K562 (cell line): ENCODE measurements at regions not wholly inside any gene's neighbourhood (a gene's known extent, or its start where the extent isn't known, plus 50 kb on each side); places are given as distances from the start of the nearest gene placed in this dataset.

ENCODE experiments used
- ATAC-seq: fragments of 200-7000 bp; cut with Tn5 transposase; 3 replicates; pipeline ENCODE4 v1.9.1; 2020; ENCODE audit warnings: moderate library complexity
- BruUV-seq: library from RNA; stranded (reverse); fragments of 400-500 nt; replicated peaks from 2 replicates; lab custom pipeline; 2021; lab: Mats Ljungman, UMichigan
- CTCF ChIA-PET: fragments of 300-600 bp; formaldehyde crosslinking; extraction: SDS; loops from one replicate; lab custom pipeline; 2021; ENCODE audit warnings: low intra/inter-chr PET ratio; lab: Yijun Ruan, JAX
- POLR2A ChIA-PET: fragments of 300-600, 350-650 bp; sonication (Branson Sonifier 250); formaldehyde crosslinking; extraction: SDS; loops from one replicate; lab custom pipeline; 2021; ENCODE audit warnings: antibody characterized with exemption, inconsistent platforms; lab: Yijun Ruan, JAX
- DNase-seq, 4 experiments: peaks; one replicate each; pipeline versions ENCODE4 v3.0.0 to v3.0.0-alpha.2; 2011 to 2018; ENCODE audit warnings: low spot score in 3 of 4, mixed read lengths in 3 of 4; ENCODE audit errors: extremely low read depth in 1 of 4
- FAIRE-seq: peaks from 2 replicates; lab custom pipeline; 2011; peaks lifted over from hg19 to GRCh38; lab: Jason Lieb, UNC
- H2AFZ ChIP-seq: 2 replicates; pipeline ENCODE4 v1.6.0; 2011; ENCODE audit warnings: low read depth, low read length, control low read depth, inconsistent platforms
- H3K27ac ChIP-seq: fragments of 200-600 bp; 3 replicates; pipeline ENCODE4 v1.8.0; 2011; ENCODE audit warnings: low read depth, mild to moderate bottlenecking, control low read depth, inconsistent platforms, low read length, moderate library complexity, mixed read lengths; ENCODE audit errors: extremely low read depth
- H3K27me3 ChIP-seq, 2 experiments: fragments of 300-600 bp in 1 of 2; 2 replicates in 1 of 2; 3 replicates in 1 of 2; pipeline versions ENCODE4 v1.6.0 to v1.8.0; 2011; ENCODE audit warnings: inconsistent platforms in 2 of 2, low read length in 2 of 2, mild to moderate bottlenecking in 1 of 2, mixed read lengths in 1 of 2, moderate library complexity in 1 of 2; ENCODE audit not compliant: control insufficient read depth in 2 of 2, insufficient read depth in 2 of 2
- H3K36me3 ChIP-seq: fragments of 300-600 bp; 3 replicates; pipeline ENCODE4 v1.8.0; 2011; ENCODE audit warnings: mild to moderate bottlenecking, low read length, inconsistent platforms; ENCODE audit not compliant: control insufficient read depth, insufficient read depth
- H3K4me1 ChIP-seq, 2 experiments: fragments of 200-600 bp in 1 of 2; replicated peaks in 1 of 2; 2 replicates in 1 of 2; 3 replicates in 1 of 2; pipeline versions ENCODE4 v1.5.1 to v1.8.0; 2011; ENCODE audit warnings: inconsistent platforms in 2 of 2, low read length in 2 of 2, mild to moderate bottlenecking in 1 of 2, mixed read lengths in 1 of 2, moderate library complexity in 1 of 2; ENCODE audit not compliant: control insufficient read depth in 2 of 2, insufficient read depth in 2 of 2
- H3K4me2 ChIP-seq: 2 replicates; pipeline ENCODE4 v1.6.1; 2011; ENCODE audit warnings: low read length, control low read depth, inconsistent platforms, mixed read lengths; ENCODE audit not compliant: insufficient read depth
- H3K4me3 ChIP-seq: fragments of 200-600 bp; sonication (generic), shearing (Covaris generic); 2 replicates; pipeline ENCODE4 v1.5.1; 2016; ENCODE audit warnings: control low read depth, inconsistent platforms
- H3K79me2 ChIP-seq: fragments of 200-600 bp; 3 replicates; pipeline ENCODE4 v1.8.0; 2011; ENCODE audit warnings: low read length, inconsistent platforms; ENCODE audit not compliant: control insufficient read depth, insufficient read depth
- H3K9ac ChIP-seq, 2 experiments: 2 replicates each; pipeline versions ENCODE4 v1.6.0 to v1.6.1; 2011; ENCODE audit warnings: low read depth in 2 of 2, low read length in 2 of 2, control low read depth in 1 of 2, inconsistent platforms in 1 of 2, mild to moderate bottlenecking in 1 of 2, mixed read lengths in 1 of 2; ENCODE audit not compliant: insufficient read depth in 1 of 2
- H3K9me1 ChIP-seq: one replicate; pipeline ENCODE4 v1.6.0; 2011; ENCODE audit warnings: inconsistent platforms, mild to moderate bottlenecking, low read length, moderate library complexity; ENCODE audit not compliant: control insufficient read depth, insufficient read depth
- H3K9me3 ChIP-seq: replicated peaks from 2 replicates; pipeline ENCODE4 v1.5.1; 2011; ENCODE audit warnings: low read depth, low read length, inconsistent platforms; ENCODE audit not compliant: control insufficient read depth, insufficient read depth
- H4K20me1 ChIP-seq: replicated peaks from 2 replicates; pipeline ENCODE4 v1.6.1; 2011; ENCODE audit warnings: low read length, inconsistent platforms, mixed read lengths; ENCODE audit not compliant: control insufficient read depth, insufficient read depth
- CBX5 ChIP-seq: IDR thresholded peaks from 2 replicates; pipeline ENCODE4 v1.6.1; 2014; ENCODE audit warnings: low read depth, borderline replicate concordance
- DNMT1 ChIP-seq: fragments of 450-650 bp; IDR thresholded peaks from 2 replicates; pipeline ENCODE4 v1.6.1; 2016; ENCODE audit warnings: antibody characterized with exemption, mild to moderate bottlenecking
- ETV6 ChIP-seq, 3 experiments: fragments of 150-350 bp in 1 of 3; sonication (generic) in 1 of 3; formaldehyde crosslinking in 1 of 3; IDR thresholded peaks; 2 replicates each; pipeline versions ENCODE4 v1.6.1 to v1.8.0; 2014 to 2022; ENCODE audit warnings: borderline replicate concordance in 2 of 3, low read depth in 2 of 3, antibody characterized with exemption in 1 of 3, low read length in 1 of 3, mild to moderate bottlenecking in 1 of 3, missing genetic modification reagents in 1 of 3
- GABPB1 ChIP-seq: sonication (generic); formaldehyde crosslinking; IDR thresholded peaks from 2 replicates; pipeline ENCODE4 v1.8.0; 2022; ENCODE audit warnings: mild to moderate bottlenecking, missing genetic modification reagents
- HDAC6 ChIP-seq: IDR thresholded peaks from 2 replicates; pipeline ENCODE4 v1.6.1; 2012; ENCODE audit warnings: low read depth, mild to moderate bottlenecking, control low read depth, inconsistent platforms, low read length, moderate library complexity
- MCM2 ChIP-seq: fragments of 450-650 bp; IDR thresholded peaks from 2 replicates; pipeline ENCODE4 v1.6.1; 2017; ENCODE audit warnings: low read depth, mild to moderate bottlenecking
- MYC ChIP-seq, 2 experiments: fragments of 250-450 bp in 1 of 2; sonication (Bioruptor Pico) in 1 of 2; IDR thresholded peaks; 2 replicates each; pipeline versions ENCODE4 v1.5.1 to v1.6.1; 2012 to 2021; ENCODE audit warnings: low read depth in 2 of 2, borderline replicate concordance in 1 of 2, improper control_type of control experiment in 1 of 2, low read length in 1 of 2, mild to moderate bottlenecking in 1 of 2, moderate library complexity in 1 of 2
- PHB2 ChIP-seq: fragments of 450-650 bp; IDR thresholded peaks from 2 replicates; pipeline ENCODE4 v1.6.1; 2017; ENCODE audit warnings: low read depth
- SMAD3 ChIP-seq: fragments of 450-650 bp; formaldehyde crosslinking; conservative IDR thresholded peaks from 2 replicates; pipeline ENCODE4 v1.4.0; 2020; ENCODE audit warnings: mild to moderate bottlenecking
- STAG1 ChIP-seq: sonication (generic); formaldehyde crosslinking; IDR thresholded peaks from 2 replicates; pipeline ENCODE4 v1.5.0; 2020; ENCODE audit warnings: missing genetic modification reagents, borderline replicate concordance
- STAT5B ChIP-seq: fragments of 250-450 bp; sonication (Bioruptor Pico); IDR thresholded peaks from 2 replicates; pipeline ENCODE4 v1.8.0; 2021; ENCODE audit warnings: mild to moderate bottlenecking, inconsistent platforms
- ZNF133 ChIP-seq: fragments of 250-450 bp; sonication (Bioruptor Pico); IDR thresholded peaks from 2 replicates; pipeline ENCODE4 v1.4.0; 2020; ENCODE audit warnings: mild to moderate bottlenecking
- ZNF140 ChIP-seq: fragments of 250-450 bp; sonication (Bioruptor Pico); IDR thresholded peaks from 2 replicates; pipeline ENCODE4 v1.8.0; 2021; ENCODE audit warnings: moderate library complexity, mild to moderate bottlenecking, inconsistent platforms
- ZNF263 ChIP-seq: sonication (generic); formaldehyde crosslinking; IDR thresholded peaks from 2 replicates; pipeline ENCODE4 v1.8.0; 2022; ENCODE audit warnings: mild to moderate bottlenecking, missing genetic modification reagents, borderline replicate concordance
- ZNF76 ChIP-seq: fragments of 250-450 bp; sonication (Bioruptor Pico); IDR thresholded peaks from 2 replicates; pipeline ENCODE4 v1.4.0; 2020; ENCODE audit warnings: mild to moderate bottlenecking, moderate library complexity, borderline replicate concordance
- WGBS: fragments of 100-300 bp; shearing (Covaris generic); methylation state at CpG from one replicate; pipeline ENCODE4 v1.1.6; 2016; ENCODE audit warnings: low coverage, mixed read lengths; ENCODE audit not compliant: insufficient coverage; ENCODE audit errors: missing lambda C conversion rate; 5-methylcytosine and 5-hydroxymethylcytosine counted together
- in situ Hi-C: fragments of 300-500 bp; cut with MboI; formaldehyde crosslinking; loops from 4 replicates; pipeline ENCODE4 v1.15.0; 2018; ENCODE audit warnings: inconsistent platforms, mixed read lengths
- intact Hi-C: fragments of 100-400 bp; cut with micrococcal nuclease; formaldehyde crosslinking; loops from 2 replicates; pipeline ENCODE4 v1.14.2; 2022
- TF ChIP-seq, protein P1 (sequence below): sonication (generic); formaldehyde crosslinking; IDR thresholded peaks from 2 replicates; pipeline ENCODE4 v1.8.1; 2022; ENCODE audit warnings: missing genetic modification reagents

DNA sequence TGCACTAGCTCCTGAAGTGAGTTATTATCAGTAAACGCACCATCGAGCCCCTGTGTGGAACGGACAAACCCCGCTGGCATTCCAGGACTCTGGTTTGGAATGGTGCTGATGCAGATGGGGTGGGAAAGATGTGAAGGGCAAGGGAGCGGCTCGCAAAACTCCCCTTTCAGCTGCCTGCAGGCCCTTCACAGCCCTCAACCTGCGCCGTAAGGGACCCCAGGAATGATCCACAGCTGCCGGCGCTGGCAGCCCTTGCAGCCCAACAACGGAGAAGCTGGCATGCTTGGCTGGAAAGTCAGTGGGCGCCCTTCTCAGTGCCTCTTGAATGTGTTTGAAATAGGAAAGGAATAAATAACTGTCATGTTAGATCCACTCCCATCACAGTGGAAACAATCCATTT lies 1445.5 kb downstream of the BRD1 start:
- Histone ChIP-seq H3K9me1 (no peaks in the 10 kb centered on the region), H4K20me1 (0 out of 2 replicates have a peak, but pooled peaks cover 4% of the 10 kb centered on the region), H3K79me2 (no peaks in the 10 kb centered on the region), H3K9me3 (no peaks in the 10 kb centered on the region), H3K4me2 (no peak overlapping the region), H3K4me1 (no peaks in the 10 kb centered on the region), H2AFZ (no peak overlapping the region), H3K4me3 (no peak overlapping the region), H3K27ac (no peak overlapping the region), H3K36me3 (no peaks in the 10 kb centered on the region), H3K9ac (no peak overlapping the region), H3K27me3 (peaks cover 0 to 2% of the 10 kb centered on the region in 2 experiments; a peak in 1 of 5 replicates)
- TF ChIP-seq MCM2 = no peak
- TF ChIP-seq ZNF140 (CRISPR knock-in tag) = no peak
- TF ChIP-seq SMAD3 = no peak
- TF ChIP-seq DNMT1 = no peak
- no peak for TF ChIP-seq ETV6 (IDR thresholded peaks at IDR 0.05; ENCODE audit: borderline replicate concordance in 1 of 2, low read depth in 2 of 2, low read length in 1 of 2)
- no peak for TF ChIP-seq ETV6 (CRISPR knock-in tag; IDR thresholded peaks at IDR 0.05; ENCODE audit: borderline replicate concordance)
- in situ Hi-C loops = no loop called here
- POLR2A ChIA-PET = no interaction called here
- no TSS peak for BruUV-seq
- WGBS = 5% methylated on average over 12 of the region's 12 CpGs
- intact Hi-C loops = no loop called here
- CTCF ChIA-PET = no interaction called here
- no peak for ATAC-seq
- no peak for DNase-seq
- FAIRE-seq = no peak

DNA sequence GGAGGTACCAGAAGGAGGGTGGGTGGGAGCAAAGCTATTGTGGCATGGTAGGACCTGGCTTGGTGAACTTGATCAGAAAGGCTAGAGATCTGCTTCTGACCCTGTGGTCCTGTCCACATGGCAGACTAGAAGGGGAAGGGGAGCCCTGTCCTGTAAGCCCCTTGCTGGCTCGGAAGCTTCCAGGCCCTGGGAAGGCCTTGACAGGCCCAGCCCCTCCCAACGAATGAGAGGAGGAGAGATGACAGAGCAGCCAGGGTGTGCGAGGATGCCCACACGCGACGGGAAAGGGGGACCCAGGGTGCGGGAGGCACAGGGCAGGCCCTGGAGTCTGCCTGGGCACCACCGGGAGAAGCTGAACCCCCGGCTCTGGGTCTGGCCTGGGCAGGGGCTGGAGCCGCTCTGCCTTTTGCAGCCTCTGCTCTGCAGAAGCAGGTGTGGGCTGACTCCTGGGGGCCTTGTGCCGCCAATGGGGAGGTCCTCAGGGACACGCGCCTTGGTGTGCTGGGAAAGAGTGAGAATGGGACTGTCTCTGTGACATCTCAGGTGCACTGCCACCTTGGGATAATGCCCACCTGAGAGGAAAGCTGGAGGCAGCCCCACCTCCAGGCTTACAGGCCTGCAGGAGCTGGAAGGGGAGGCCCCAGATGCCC lies 1447.5 kb downstream of the BRD1 start:
- Histone ChIP-seq H3K4me1 (no peaks in the 10 kb centered on the region), H2AFZ (no peak overlapping the region), H3K4me3 (no peak overlapping the region), H3K79me2 (no peaks in the 10 kb centered on the region), H3K4me2 (no peak overlapping the region), H3K9me3 (no peaks in the 10 kb centered on the region), H3K36me3 (no peaks in the 10 kb centered on the region), H3K9ac (no peak overlapping the region), H3K9me1 (no peaks in the 10 kb centered on the region), H4K20me1 (0 out of 2 replicates have a peak, but pooled peaks cover 4% of the 10 kb centered on the region), H3K27ac (no peak overlapping the region), H3K27me3 (peaks cover 0 to 5% of the 10 kb centered on the region in 2 experiments; a peak in 1 of 5 replicates)
- intact Hi-C loops (no loop called here), in situ Hi-C loops (no loop called here)
- POLR2A ChIA-PET = no interaction called here
- no peak for ATAC-seq
- CTCF ChIA-PET = no interaction called here
- DNase-seq = no peak
- 0% methylated on average over 5 of the region's 13 CpGs for WGBS
- no peak for FAIRE-seq
- BruUV-seq = no TSS peak
- TF ChIP-seq ZNF76 (CRISPR knock-in tag) (no peak), ZNF263 (CRISPR knock-in tag) (no peak), MYC (IDR thresholded peaks at IDR 0.05; ENCODE audit: low read depth, low read length) (no peak), MYC (CRISPR knock-in tag; IDR thresholded peaks at IDR 0.05; ENCODE audit: borderline replicate concordance, low read depth) (no peak), ZNF133 (CRISPR knock-in tag) (no peak), CBX5 (no peak), STAG1 (CRISPR knock-in tag) (no peak), PHB2 (no peak), STAT5B (CRISPR knock-in tag) (no peak), GABPB1 (CRISPR knock-in tag) (no peak), HDAC6 (no peak)
- TF ChIP-seq, protein P1, sequence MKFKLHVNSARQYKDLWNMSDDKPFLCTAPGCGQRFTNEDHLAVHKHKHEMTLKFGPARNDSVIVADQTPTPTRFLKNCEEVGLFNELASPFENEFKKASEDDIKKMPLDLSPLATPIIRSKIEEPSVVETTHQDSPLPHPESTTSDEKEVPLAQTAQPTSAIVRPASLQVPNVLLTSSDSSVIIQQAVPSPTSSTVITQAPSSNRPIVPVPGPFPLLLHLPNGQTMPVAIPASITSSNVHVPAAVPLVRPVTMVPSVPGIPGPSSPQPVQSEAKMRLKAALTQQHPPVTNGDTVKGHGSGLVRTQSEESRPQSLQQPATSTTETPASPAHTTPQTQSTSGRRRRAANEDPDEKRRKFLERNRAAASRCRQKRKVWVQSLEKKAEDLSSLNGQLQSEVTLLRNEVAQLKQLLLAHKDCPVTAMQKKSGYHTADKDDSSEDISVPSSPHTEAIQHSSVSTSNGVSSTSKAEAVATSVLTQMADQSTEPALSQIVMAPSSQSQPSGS (CRISPR knock-in tag) = no peak
